Neural progenitor cell (in vitro differentiated cells): ENCODE measurements at regions not wholly inside any gene's neighbourhood (a gene's known extent, or its start where the extent isn't known, plus 50 kb on each side); places are given as distances from the start of the nearest gene placed in this dataset.
"Not testable (repeated sequence)": the region's sequence is repeated elsewhere in the genome, so short reads cannot be mapped to it uniquely, and the experiment has no call there.

Experiments used
- CTCF ChIP-seq: fragments of 200-600 bp; sonication (generic); IDR thresholded peaks from 2 replicates; pipeline ENCODE4 v1.5.1; 2017; ENCODE audit warnings: antibody characterized with exemption, mild to moderate bottlenecking
- EZH2 ChIP-seq: fragments of 200-600 bp; sonication (generic); IDR thresholded peaks from 2 replicates; pipeline ENCODE4 v1.6.1; 2017; ENCODE audit warnings: antibody characterized with exemption, mild to moderate bottlenecking, moderate library complexity

GRCh38 chr4:15174168-15174567 lies 171.9 kb downstream of the CPEB2 start:
- TF ChIP-seq CTCF, EZH2: not testable (repeated sequence)
